KMS-11 (cell line): ENCODE measurements at regions not wholly inside any gene's neighbourhood (a gene's known extent, or its start where the extent isn't known, plus 50 kb on each side); places are given as distances from the start of the nearest gene placed in this dataset.

Experiments used
- H2AFZ ChIP-seq: fragments of 200-600 bp; sonication (generic); 2 replicates; pipeline ENCODE4 v1.6.1; 2016; ENCODE audit warnings: antibody characterized with exemption, mixed run types, low read depth
- H3K27ac ChIP-seq: fragments of 200-600 bp; sonication (generic); 2 replicates; pipeline ENCODE4 v1.6.1; 2016; ENCODE audit warnings: mild to moderate bottlenecking, mixed run types
- H3K27me3 ChIP-seq: fragments of 200-600 bp; sonication (generic); 2 replicates; pipeline ENCODE4 v1.6.1; 2017; ENCODE audit warnings: mild to moderate bottlenecking, low read depth, mixed run types, moderate library complexity; ENCODE audit not compliant: insufficient read depth
- H3K36me3 ChIP-seq: fragments of 200-600 bp; sonication (generic); 2 replicates; pipeline ENCODE4 v1.6.1; 2017; ENCODE audit warnings: mild to moderate bottlenecking, mixed run types; ENCODE audit not compliant: insufficient read depth
- H3K4me1 ChIP-seq: fragments of 200-600 bp; sonication (generic); 2 replicates; pipeline ENCODE4 v1.6.1; 2016; ENCODE audit warnings: mild to moderate bottlenecking, low read depth, mixed run types; ENCODE audit not compliant: poor library complexity, severe bottlenecking
- H3K4me2 ChIP-seq: fragments of 200-600 bp; sonication (generic); 2 replicates; pipeline ENCODE4 v1.7.0; 2016; ENCODE audit warnings: mild to moderate bottlenecking, mixed run types
- H3K4me3 ChIP-seq: fragments of 200-600 bp; sonication (generic); IDR thresholded peaks from 2 replicates; pipeline ENCODE4 v1.6.1; 2017; ENCODE audit warnings: low read depth, low read length, mixed read lengths; ENCODE audit not compliant: insufficient read depth
- H3K79me2 ChIP-seq: fragments of 200-600 bp; sonication (generic); 2 replicates; pipeline ENCODE4 v1.6.1; 2016; ENCODE audit warnings: low read depth, mixed run types; ENCODE audit not compliant: insufficient read depth
- H3K9ac ChIP-seq: fragments of 200-600 bp; sonication (generic); 2 replicates; pipeline ENCODE4 v1.6.1; 2016; ENCODE audit warnings: mild to moderate bottlenecking, mixed run types
- H4K20me1 ChIP-seq: fragments of 200-600 bp; sonication (generic); 2 replicates; pipeline ENCODE4 v1.6.1; 2016; ENCODE audit warnings: mild to moderate bottlenecking, mixed run types; ENCODE audit not compliant: insufficient read depth
- TF ChIP-seq, protein P1 (sequence below): fragments of 200-600 bp; sonication (generic); conservative IDR thresholded peaks from 2 replicates; pipeline ENCODE4 v1.6.1; 2017; ENCODE audit warnings: low read depth, mild to moderate bottlenecking, antibody characterized with exemption, low read length, moderate library complexity, mixed read lengths

- Histone ChIP-seq H3K36me3 (no peaks in the 10 kb centered on the region), H4K20me1 (no peaks in the 10 kb centered on the region), H3K4me3 (no peak overlapping the region), H3K9ac (no peak overlapping the region), H3K4me2 (no peak overlapping the region), H3K79me2 (no peaks in the 10 kb centered on the region), H3K4me1 (peaks cover 8% of the 10 kb centered on the region), H3K27me3 (no peaks in the 10 kb centered on the region), H2AFZ (no peak overlapping the region), H3K27ac (no peak overlapping the region)
- TF ChIP-seq, protein P1, sequence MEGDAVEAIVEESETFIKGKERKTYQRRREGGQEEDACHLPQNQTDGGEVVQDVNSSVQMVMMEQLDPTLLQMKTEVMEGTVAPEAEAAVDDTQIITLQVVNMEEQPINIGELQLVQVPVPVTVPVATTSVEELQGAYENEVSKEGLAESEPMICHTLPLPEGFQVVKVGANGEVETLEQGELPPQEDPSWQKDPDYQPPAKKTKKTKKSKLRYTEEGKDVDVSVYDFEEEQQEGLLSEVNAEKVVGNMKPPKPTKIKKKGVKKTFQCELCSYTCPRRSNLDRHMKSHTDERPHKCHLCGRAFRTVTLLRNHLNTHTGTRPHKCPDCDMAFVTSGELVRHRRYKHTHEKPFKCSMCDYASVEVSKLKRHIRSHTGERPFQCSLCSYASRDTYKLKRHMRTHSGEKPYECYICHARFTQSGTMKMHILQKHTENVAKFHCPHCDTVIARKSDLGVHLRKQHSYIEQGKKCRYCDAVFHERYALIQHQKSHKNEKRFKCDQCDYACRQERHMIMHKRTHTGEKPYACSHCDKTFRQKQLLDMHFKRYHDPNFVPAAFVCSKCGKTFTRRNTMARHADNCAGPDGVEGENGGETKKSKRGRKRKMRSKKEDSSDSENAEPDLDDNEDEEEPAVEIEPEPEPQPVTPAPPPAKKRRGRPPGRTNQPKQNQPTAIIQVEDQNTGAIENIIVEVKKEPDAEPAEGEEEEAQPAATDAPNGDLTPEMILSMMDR: no peak
Observed at GRCh38 chr10:3342771-3343170, 170.2 kb upstream of the PITRM1 start.

DNA sequence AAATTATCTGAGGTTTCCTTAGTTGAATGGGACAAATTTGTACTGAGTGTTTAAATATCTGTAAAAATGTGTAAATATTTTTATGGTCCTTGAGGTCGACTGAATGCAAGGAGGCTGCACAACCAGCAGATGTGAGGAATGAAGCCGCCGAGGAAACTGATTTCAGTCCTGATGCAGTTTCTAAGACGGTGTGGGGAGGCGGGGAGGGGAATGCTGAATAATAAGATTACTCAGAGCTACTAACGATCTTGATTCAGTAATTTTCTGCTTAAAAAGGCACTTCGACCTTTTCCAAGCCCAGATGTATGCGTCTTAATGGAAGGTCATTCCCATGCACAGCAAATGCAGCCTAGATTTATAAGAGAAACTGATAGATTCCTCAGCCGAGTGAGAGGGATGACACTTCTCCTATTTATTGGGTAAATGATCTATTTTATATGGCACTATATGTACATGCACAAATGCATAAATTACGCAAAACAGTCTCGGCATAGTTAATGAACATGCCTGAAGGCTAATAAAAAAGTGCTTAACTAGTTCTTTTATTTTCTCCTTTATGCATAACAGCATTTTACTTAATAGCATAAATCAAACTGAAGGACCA is 167.6 kb upstream of the PITRM1 start:
- no peak overlapping the region for H3K27ac ChIP-seq
- no peak overlapping the region for H3K4me3 ChIP-seq
- no peak overlapping the region for H3K4me2 ChIP-seq
- no peaks in the 10 kb centered on the region for H4K20me1 ChIP-seq
- H3K9ac ChIP-seq: no peak overlapping the region
- no peaks in the 10 kb centered on the region for H3K4me1 ChIP-seq
- no peaks in the 10 kb centered on the region for H3K36me3 ChIP-seq
- H3K79me2 ChIP-seq: no peaks in the 10 kb centered on the region
- TF ChIP-seq, protein P1: no peak
- H2AFZ ChIP-seq: no peak overlapping the region
- H3K27me3 ChIP-seq: no peaks in the 10 kb centered on the region

- no peak overlapping the region for H2AFZ ChIP-seq
- H3K27ac ChIP-seq: no peak overlapping the region
- H3K9ac ChIP-seq: no peak overlapping the region
- no peaks in the 10 kb centered on the region for H3K4me1 ChIP-seq
- no peaks in the 10 kb centered on the region for H3K36me3 ChIP-seq
- H3K4me2 ChIP-seq: no peak overlapping the region
- H3K79me2 ChIP-seq: no peaks in the 10 kb centered on the region
- TF ChIP-seq, protein P1: no peak
- H3K27me3 ChIP-seq: no peaks in the 10 kb centered on the region
- no peak overlapping the region for H3K4me3 ChIP-seq
- no peaks in the 10 kb centered on the region for H4K20me1 ChIP-seq
Observed at GRCh38 chr10:3339531-3339950, 167.0 kb upstream of the PITRM1 start.

GRCh38 chr10:3339121-3339520 is 166.5 kb upstream of the PITRM1 start:
- H3K27me3 ChIP-seq: no peaks in the 10 kb centered on the region
- no peak overlapping the region for H3K9ac ChIP-seq
- H2AFZ ChIP-seq: no peak overlapping the region

More at GRCh38 chr10:3339121-3339520, 166.5 kb upstream of the PITRM1 start:
- TF ChIP-seq, protein P1: no peak
- Histone ChIP-seq H3K79me2 (no peaks in the 10 kb centered on the region), H3K4me2 (no peak overlapping the region), H4K20me1 (no peaks in the 10 kb centered on the region), H3K27ac (no peak overlapping the region), H3K4me1 (no peaks in the 10 kb centered on the region), H3K36me3 (no peaks in the 10 kb centered on the region), H3K4me3 (no peak overlapping the region)
